Peyer's patch (tissue), 4 donors: ENCODE measurements at regions not wholly inside any gene's neighbourhood (a gene's known extent, or its start where the extent isn't known, plus 50 kb on each side); places are given as distances from the start of the nearest gene placed in this dataset.

Experiments used
- DNase-seq, 3 donors: peaks; one replicate each; pipeline ENCODE4 v3.0.0-alpha.2; 2017 to 2019
- H3K27ac ChIP-seq, 4 donors: fragments of 200-600 bp; sonication (generic); one replicate each; pipeline ENCODE4 v1.5.1; 2016 to 2019
- H3K27me3 ChIP-seq, 2 donors: fragments of 200-600 bp; sonication (generic); one replicate each; pipeline ENCODE4 v1.5.1; 2019
- H3K36me3 ChIP-seq, 3 donors: fragments of 200-600 bp; sonication (generic); one replicate each; pipeline ENCODE4 v1.5.1; 2016 to 2019
- H3K4me1 ChIP-seq, 4 donors: fragments of 200-600 bp; sonication (generic); one replicate each; pipeline ENCODE4 v1.5.1; 2016 to 2019
- H3K4me3 ChIP-seq, 4 donors: fragments of 200-600 bp; sonication (generic); 1 replicate in 3 of 4; 2 replicates in 1 of 4; pipeline ENCODE4 v1.5.1; 2016 to 2019; ENCODE audit warnings: mild to moderate bottlenecking in 1 of 4
- H3K9me3 ChIP-seq, 4 donors: fragments of 200-600 bp; sonication (generic); one replicate each; pipeline ENCODE4 v1.5.1; 2016 to 2019; ENCODE audit warnings: mild to moderate bottlenecking in 1 of 4
- CTCF ChIP-seq, 6 experiments: fragments of 450-650 bp in 4 of 6; fragments of 200-600 bp in 2 of 6; sonication (generic) in 1 of 6; IDR thresholded peaks; one replicate each; pipeline ENCODE4 v1.5.1; 2017 to 2019; ENCODE audit warnings: antibody characterized with exemption in 6 of 6, mild to moderate bottlenecking in 3 of 6, moderate library complexity in 1 of 6
- POLR2A ChIP-seq, 2 donors: fragments of 450-650 bp; IDR thresholded peaks; one replicate each; pipeline ENCODE4 v1.5.1; 2017; ENCODE audit warnings: antibody characterized with exemption in 2 of 2, mild to moderate bottlenecking in 2 of 2, moderate library complexity in 2 of 2

DNA sequence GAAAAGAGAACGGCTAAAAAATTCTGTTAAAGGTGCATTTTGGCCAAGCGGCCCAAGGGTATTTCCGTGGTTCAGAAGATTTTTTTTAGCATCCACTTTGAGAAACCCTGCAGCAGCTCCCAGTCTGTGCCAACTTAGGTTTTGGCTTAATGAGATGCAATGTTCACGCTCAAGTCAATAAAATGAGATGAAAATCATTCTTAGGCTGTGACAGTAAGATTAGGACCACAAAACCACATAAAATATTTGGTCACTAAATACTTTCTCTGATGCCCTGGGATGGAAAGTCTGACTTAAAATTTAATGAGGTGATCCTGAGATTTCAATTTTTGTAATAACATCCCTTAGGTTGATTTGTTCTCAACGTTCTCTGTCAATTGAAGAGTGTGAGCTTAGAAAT lies 74.2 kb upstream of the FHL2 start:
- H3K4me1 ChIP-seq = peaks cover 0 to 6% (median 0%) of the 10 kb centered on the region in 4 donors
- TF ChIP-seq CTCF (IDR thresholded peaks at IDR 0.05) (no peak), POLR2A (IDR thresholded peaks at IDR 0.05) (no peak)
- no peak for DNase-seq
- no peaks in the 10 kb centered on the region for H3K36me3 ChIP-seq
- H3K9me3 ChIP-seq = no peaks in the 10 kb centered on the region
- no peak overlapping the region for H3K4me3 ChIP-seq
- no peak overlapping the region for H3K27ac ChIP-seq
- H3K27me3 ChIP-seq = no peaks in the 10 kb centered on the region

DNA sequence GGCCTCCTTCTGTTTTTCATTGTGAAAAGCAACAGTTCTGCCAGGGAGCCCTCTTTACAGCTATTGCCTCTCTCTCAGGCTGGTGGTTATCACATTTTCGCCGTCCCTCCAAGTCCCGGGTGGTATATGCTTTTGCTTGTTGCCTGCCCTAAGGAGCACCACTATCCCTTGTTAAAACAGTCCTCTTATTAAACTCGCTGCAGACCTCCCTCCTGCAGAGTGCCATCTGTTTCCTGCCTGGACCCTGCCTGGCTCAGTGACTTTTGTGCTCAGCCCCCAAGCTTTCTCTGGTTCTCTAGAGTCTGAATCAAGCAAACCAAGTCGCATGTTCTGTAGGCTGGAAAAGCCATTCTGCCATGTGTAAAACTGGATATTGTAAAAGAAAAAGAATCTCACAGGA lies 72.1 kb upstream of the FHL2 start:
- peaks cover 0 to 6% (median 0%) of the 10 kb centered on the region in 4 donors for H3K4me1 ChIP-seq
- no peaks in the 10 kb centered on the region for H3K27me3 ChIP-seq
- no peak for DNase-seq
- H3K4me3 ChIP-seq = no peak overlapping the region
- no peak overlapping the region for H3K27ac ChIP-seq
- TF ChIP-seq CTCF (IDR thresholded peaks at IDR 0.05) (no peak), POLR2A (IDR thresholded peaks at IDR 0.05) (no peak)
- H3K36me3 ChIP-seq = no peaks in the 10 kb centered on the region
- H3K9me3 ChIP-seq = no peaks in the 10 kb centered on the region

GRCh38 chr2:105469781-105470180 lies 70.9 kb upstream of the FHL2 start:
- no peak overlapping the region for H3K4me3 ChIP-seq
- no peaks in the 10 kb centered on the region for H3K27me3 ChIP-seq
- no peaks in the 10 kb centered on the region for H3K9me3 ChIP-seq
- TF ChIP-seq POLR2A (IDR thresholded peaks at IDR 0.05) = no peak
- no peak for DNase-seq
- peaks cover 0 to 6% (median 0%) of the 10 kb centered on the region in 4 donors for H3K4me1 ChIP-seq
- no peaks in the 10 kb centered on the region for H3K36me3 ChIP-seq
- no peak overlapping the region for H3K27ac ChIP-seq

GRCh38 chr2:105468582-105469042 lies 69.8 kb upstream of the FHL2 start:
- Histone ChIP-seq H3K36me3 (no peaks in the 10 kb centered on the region), H3K27me3 (no peaks in the 10 kb centered on the region), H3K9me3 (no peaks in the 10 kb centered on the region), H3K4me1 (peaks cover 0 to 6% (median 0%) of the 10 kb centered on the region in 4 donors), H3K4me3 (no peak overlapping the region), H3K27ac (no peak overlapping the region)
- DNase-seq = no peak
- TF ChIP-seq POLR2A (IDR thresholded peaks at IDR 0.05) (no peak), CTCF (IDR thresholded peaks at IDR 0.05) (no peak)

GRCh38 chr2:105464325-105464724 lies 65.5 kb upstream of the FHL2 start:
- H3K4me1 ChIP-seq = peaks cover 0 to 6% (median 0%) of the 10 kb centered on the region in 4 donors
- H3K9me3 ChIP-seq = no peaks in the 10 kb centered on the region
- DNase-seq = no peak
- TF ChIP-seq POLR2A (IDR thresholded peaks at IDR 0.05) (no peak), CTCF (IDR thresholded peaks at IDR 0.05) (no peak)
- no peak overlapping the region for H3K27ac ChIP-seq
- H3K27me3 ChIP-seq = no peaks in the 10 kb centered on the region
- no peaks in the 10 kb centered on the region for H3K36me3 ChIP-seq
- H3K4me3 ChIP-seq = no peak overlapping the region

- Histone ChIP-seq H3K4me1 (peaks cover 0 to 5% (median 0%) of the 10 kb centered on the region in 4 donors), H3K9me3 (no peaks in the 10 kb centered on the region), H3K27ac (no peak overlapping the region), H3K36me3 (no peaks in the 10 kb centered on the region), H3K27me3 (no peaks in the 10 kb centered on the region), H3K4me3 (no peak overlapping the region)
- TF ChIP-seq CTCF (IDR thresholded peaks at IDR 0.05) (no peak), POLR2A (IDR thresholded peaks at IDR 0.05) (no peak)
- no peak for DNase-seq
These were observed 61.3 kb upstream of the FHL2 start for GRCh38 chr2:105460048-105460732.
